NCI-H510A treated with DMSO at 0.1 percent for 48 hours (cell line): ENCODE measurements at regions not wholly inside any gene's neighbourhood (a gene's known extent, or its start where the extent isn't known, plus 50 kb on each side); places are given as distances from the start of the nearest gene placed in this dataset.

Experiments
- DNase-seq: peaks from one replicate; lab custom pipeline; 2025; lab: John Stamatoyannopoulos, UW

- peak; percentile 99 for DNase-seq
Observed at GRCh38 chr2:173589604-173590275, 235.1 kb downstream of the CDCA7 start.

- peak; percentile 99 for DNase-seq
Observed at GRCh38 chr2:173590276-173590861, 235.7 kb downstream of the CDCA7 start.

GRCh38 chr2:173593109-173593508 lies 238.4 kb downstream of the CDCA7 start:
- DNase-seq: no peak

GRCh38 chr2:173596244-173596643 lies 241.6 kb downstream of the CDCA7 start:
- DNase-seq: no peak

GRCh38 chr2:173598525-173598924 lies 243.9 kb downstream of the CDCA7 start:
- DNase-seq: no peak

- DNase-seq: no peak
Observed at GRCh38 chr2:173599821-173600359, 245.2 kb downstream of the CDCA7 start.

GRCh38 chr2:173602153-173602795 lies 247.6 kb downstream of the CDCA7 start:
- DNase-seq: no peak

- DNase-seq: no peak
Observed at GRCh38 chr2:173605994-173606393, 251.3 kb downstream of the CDCA7 start.

- DNase-seq: no peak
Observed at GRCh38 chr2:173606619-173607248, 252.1 kb downstream of the CDCA7 start.

GRCh38 chr2:173607606-173608311 lies 253.1 kb downstream of the CDCA7 start:
- DNase-seq: peak; percentile 64

- DNase-seq: no peak
Observed at GRCh38 chr2:173611121-173611520, 256.4 kb downstream of the CDCA7 start.

- DNase-seq: no peak
Observed at GRCh38 chr2:173612354-173612753, 257.7 kb downstream of the CDCA7 start.

GRCh38 chr2:173613386-173613785 lies 258.7 kb downstream of the CDCA7 start:
- no peak for DNase-seq

GRCh38 chr2:173614265-173614930 lies 259.7 kb downstream of the CDCA7 start:
- DNase-seq: no peak

- DNase-seq: no peak
Observed at GRCh38 chr2:173623438-173624319, 269.0 kb downstream of the CDCA7 start.

- no peak for DNase-seq
Observed at GRCh38 chr2:173625315-173625714, 270.6 kb downstream of the CDCA7 start.

- no peak for DNase-seq
Observed at GRCh38 chr2:173629076-173629475, 274.4 kb downstream of the CDCA7 start.

- no peak for DNase-seq
Observed at GRCh38 chr2:173630425-173631126, 275.9 kb downstream of the CDCA7 start.

- DNase-seq: peak; percentile 93
Observed at GRCh38 chr2:173631127-173631460, 276.4 kb downstream of the CDCA7 start.

GRCh38 chr2:173644146-173644545 lies 289.5 kb downstream of the CDCA7 start:
- DNase-seq: no peak
